ENCODE measurements at regions not wholly inside any gene's neighbourhood (a gene's known extent, or its start where the extent isn't known, plus 50 kb on each side); places are given as distances from the start of the nearest gene placed in this dataset.

GRCh38 chr18:71844814-71845213, 699.3 kb downstream of the CBLN2 start:
- TF ChIP-seq EHMT2 (IDR thresholded peaks at IDR 0.05; ENCODE audit: borderline replicate concordance, low read depth, low read length) (no peak), ISX (CRISPR knock-in tag; conservative IDR thresholded peaks at IDR 0.05) (no peak), ZNF451 (CRISPR knock-in tag; IDR thresholded peaks at IDR 0.05) (no peak)

Measured in HepG2 (cell line).